GM18873 (cell line): ENCODE measurements at regions not wholly inside any gene's neighbourhood (a gene's known extent, or its start where the extent isn't known, plus 50 kb on each side); places are given as distances from the start of the nearest gene placed in this dataset.

Experiments used
- ATAC-seq: cut with Tn5 transposase; IDR thresholded peaks from one replicate; pipeline ENCODE4 v1.9.1; 2021; ENCODE audit warnings: mild to moderate bottlenecking, moderate library complexity, moderate number of reproducible peaks; ENCODE audit not compliant: unreplicated experiment, low FRiP score

DNA sequence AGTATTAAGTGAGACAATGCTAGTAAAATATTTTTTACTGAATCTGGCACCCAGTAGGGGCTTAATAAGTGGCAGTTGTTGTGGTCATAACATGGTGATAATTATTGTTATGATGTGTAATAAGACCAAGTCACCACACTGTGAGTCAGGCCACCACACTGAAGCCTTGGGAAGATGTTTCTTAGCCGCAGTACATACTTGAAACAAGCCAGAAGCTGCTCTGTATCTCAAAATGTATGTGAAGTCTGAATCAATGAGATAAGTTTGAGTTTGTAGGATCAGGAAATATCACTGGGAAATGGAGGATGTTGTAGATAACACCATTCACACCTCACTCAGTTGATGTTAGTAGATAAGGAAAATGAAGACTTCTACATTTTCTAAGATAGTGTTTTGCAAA, 51.3 kb upstream of the PTPN3 start:
- ATAC-seq = no peak

DNA sequence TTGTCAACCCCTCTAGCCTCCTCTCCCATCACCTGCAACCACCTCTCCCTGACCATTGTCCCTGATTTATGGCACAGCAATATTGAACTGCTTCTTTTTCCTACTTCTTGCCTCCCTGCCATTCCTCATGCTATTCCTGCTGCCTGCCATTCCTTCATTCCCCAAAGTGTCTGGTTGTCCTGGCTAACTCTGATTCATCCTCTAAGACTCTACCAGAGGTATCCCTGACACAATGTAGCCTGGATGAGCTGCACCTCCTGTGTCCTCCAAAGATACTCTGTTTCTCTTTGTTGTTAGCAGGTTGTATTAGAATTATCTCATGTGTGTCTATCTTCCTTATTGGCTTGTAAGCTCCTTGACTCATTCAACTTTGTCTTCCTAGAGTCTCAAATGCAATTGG, 53.5 kb upstream of the PTPN3 start:
- ATAC-seq = no peak

GRCh38 chr9:109555215-109555614, 57.1 kb upstream of the PTPN3 start:
- ATAC-seq = no peak

GRCh38 chr9:109556061-109556460, 58.0 kb upstream of the PTPN3 start:
- ATAC-seq = no peak

- ATAC-seq = no peak
These were observed 58.7 kb upstream of the PTPN3 start for GRCh38 chr9:109556786-109557185.

- no peak for ATAC-seq
These were observed 59.4 kb upstream of the PTPN3 start for GRCh38 chr9:109557481-109557880.

DNA sequence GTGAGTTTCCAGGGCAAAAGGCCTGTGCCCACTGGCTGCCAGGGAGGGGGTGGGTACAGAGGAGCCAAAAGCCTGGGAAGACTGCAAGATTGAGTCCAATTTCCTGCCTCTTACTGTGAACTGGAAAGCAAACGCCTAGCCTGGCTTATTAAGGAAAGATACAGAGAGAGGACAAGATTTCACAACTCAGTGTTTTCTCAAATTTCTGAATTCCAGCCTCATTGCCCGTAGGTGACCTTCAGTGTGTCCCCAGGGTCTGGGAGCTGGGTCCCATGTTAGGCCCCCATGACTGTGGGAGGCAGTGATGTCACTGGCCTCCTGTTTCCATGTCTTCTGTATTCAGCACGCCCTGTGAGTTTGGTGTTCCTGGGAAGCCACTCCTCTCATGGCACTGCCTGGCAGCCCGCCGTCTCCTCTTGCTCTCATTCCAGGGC, 60.6 kb upstream of the PTPN3 start:
- ATAC-seq = no peak

DNA sequence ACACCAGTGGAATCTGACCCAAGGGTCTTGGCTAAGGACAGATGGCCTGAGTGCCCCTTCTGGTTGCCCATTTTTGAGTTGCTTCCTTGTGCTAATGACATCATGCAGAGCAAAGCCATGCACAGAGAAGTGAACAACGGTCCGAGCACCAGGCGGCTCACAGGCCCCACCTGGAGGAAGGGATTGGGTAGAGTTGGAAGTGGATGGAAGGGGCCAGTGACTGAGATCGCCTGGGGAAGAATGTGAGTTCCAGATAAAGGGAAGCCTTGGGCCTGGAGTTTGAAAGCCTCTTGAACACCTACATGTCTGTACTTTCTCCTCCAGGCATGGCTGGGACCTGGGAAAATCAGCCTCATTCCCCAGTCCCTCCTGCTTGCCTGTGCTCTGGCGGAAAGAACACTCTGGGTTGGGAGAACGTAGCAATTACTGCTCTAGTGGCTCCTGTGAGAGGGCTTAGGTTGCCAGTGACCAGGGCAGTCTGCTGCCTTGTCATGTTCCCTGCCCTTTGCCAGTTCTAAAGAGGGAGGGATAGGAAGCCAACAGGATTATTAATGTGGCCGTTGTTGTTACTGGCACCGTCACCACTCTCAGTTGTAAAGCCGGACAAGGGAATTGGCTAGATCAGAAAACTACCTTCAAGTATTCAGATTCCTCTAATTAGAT, 62.5 kb upstream of the PTPN3 start:
- no peak for ATAC-seq

GRCh38 chr9:109561137-109561536, 63.0 kb upstream of the PTPN3 start:
- no peak for ATAC-seq

DNA sequence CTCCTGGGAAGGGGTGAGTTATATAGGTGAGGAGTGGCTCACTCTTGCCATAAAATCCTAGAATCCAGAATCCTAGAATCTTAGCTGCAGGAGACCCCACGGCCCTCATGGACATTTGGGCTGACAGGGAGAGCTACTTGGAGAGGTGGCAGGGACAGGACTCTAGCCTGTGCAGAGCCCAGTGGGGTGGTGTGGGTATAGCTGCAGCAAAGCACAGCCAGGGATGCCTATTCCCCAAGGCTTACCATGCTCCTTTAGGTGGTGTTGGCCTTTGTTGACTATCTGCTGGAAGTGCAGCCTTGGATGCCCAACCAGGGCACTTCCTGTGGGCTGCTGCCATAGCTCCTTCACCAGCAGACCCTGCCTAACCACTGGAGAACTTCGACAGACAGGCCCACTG, 70.0 kb upstream of the PTPN3 start:
- no peak for ATAC-seq

DNA sequence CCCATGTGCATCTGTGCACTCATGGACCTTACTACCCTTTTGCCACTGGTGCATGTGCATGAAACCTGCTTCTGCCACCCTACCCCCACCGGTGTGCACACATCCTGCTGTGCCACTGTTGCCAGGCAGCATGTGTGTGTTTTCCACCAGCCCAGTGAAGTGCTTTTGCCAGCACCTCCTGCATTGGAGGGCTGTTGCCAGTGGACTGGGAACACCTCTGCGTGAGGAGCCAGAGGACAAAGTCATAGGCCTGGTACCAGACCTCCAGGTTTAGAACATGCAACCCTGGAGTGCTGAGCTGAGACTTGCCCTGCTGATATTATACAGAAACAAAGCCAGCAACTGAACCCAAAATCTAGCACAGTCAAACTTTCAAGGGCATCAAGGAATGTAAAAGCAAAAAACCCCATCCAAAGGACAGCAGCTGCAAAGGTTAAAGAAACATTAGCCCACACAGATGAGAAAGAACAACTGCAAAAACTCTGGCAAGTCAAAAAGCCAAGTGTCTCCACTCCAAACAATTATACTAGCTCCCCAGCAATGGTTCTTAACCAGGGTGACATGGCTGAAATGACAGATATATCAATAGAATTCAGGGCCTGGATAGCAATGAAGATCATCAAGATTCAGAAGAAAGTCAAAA, 70.6 kb upstream of the PTPN3 start:
- no peak for ATAC-seq

GRCh38 chr9:109574061-109574882, 76.2 kb upstream of the PTPN3 start:
- ATAC-seq = peak; percentile 59

- ATAC-seq = no peak
These were observed 78.7 kb upstream of the PTPN3 start for GRCh38 chr9:109576762-109577161.

- no peak for ATAC-seq
These were observed 81.3 kb upstream of the PTPN3 start for GRCh38 chr9:109579191-109579948.

DNA sequence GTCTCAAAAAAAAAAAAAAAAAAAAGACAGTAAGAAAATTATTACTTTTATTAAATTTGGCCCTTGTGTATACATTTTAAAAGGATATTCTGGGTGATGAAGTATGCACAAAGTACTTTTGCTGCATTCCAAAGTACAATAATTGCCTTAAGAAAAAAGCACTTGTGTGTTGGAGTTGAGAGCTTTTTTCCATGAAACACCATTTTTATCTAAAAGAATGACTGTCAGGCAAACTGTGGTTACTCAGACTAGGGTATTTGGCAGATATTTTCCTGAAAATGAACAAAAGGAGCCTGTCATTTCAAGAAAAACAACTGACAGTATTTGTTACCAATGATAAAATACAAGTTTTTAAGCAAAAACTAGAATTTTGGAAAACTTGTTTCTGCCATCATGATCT, 84.3 kb upstream of the PTPN3 start:
- no peak for ATAC-seq

GRCh38 chr9:109584205-109584604, 86.1 kb upstream of the PTPN3 start:
- ATAC-seq = no peak

GRCh38 chr9:109585796-109586195, 87.7 kb upstream of the PTPN3 start:
- no peak for ATAC-seq

- no peak for ATAC-seq
These were observed 88.9 kb upstream of the PTPN3 start for GRCh38 chr9:109586993-109587392.

- ATAC-seq = no peak
These were observed 90.3 kb upstream of the PTPN3 start for GRCh38 chr9:109588415-109588814.

DNA sequence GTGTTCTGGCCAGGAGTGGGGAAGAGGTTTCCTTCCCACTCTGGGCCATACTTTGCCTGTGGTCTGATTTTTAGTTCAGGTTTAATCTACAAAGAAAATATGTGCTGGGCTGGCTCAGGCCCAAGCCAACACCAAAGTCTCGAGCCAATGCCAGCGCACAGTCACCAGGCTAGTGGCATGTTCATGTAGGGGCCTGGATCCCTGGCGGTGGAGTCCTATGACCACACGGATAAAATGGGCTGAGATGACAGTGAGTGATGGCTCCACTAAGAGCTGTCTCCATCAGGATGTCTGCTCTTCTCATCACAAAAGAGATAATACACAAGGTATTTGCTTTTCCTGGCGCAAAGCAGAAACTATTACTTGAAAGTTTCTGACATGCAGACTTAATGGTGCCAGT, 92.9 kb upstream of the PTPN3 start:
- ATAC-seq = no peak

DNA sequence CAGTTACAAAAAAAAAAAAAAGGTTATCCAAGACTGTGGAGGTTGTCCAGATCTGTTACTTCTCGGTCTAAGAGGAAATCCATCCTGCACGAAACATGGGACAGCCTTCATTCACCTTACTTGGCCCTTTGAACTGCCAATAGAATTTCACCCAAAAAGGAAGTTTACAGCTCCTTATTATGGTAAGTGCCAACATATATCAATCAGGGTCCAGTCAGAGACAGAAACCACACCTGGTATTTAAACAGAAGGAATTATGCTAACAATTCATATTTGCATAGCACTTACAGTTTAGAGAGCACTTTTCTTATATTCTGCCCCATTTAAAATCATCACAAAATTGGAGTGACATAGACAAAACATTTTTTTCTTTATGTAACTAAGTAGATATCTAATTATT, 93.6 kb upstream of the PTPN3 start:
- ATAC-seq = no peak
